ENCODE measurements at regions not wholly inside any gene's neighbourhood (a gene's known extent, or its start where the extent isn't known, plus 50 kb on each side); places are given as distances from the start of the nearest gene placed in this dataset.

GRCh38 chr12:85673921-85674420 is 162.2 kb downstream of the RASSF9 start:
- no peaks in the 10 kb centered on the region for H4K20me1 ChIP-seq (ENCODE audit: insufficient read depth, low read length)
- H3F3A ChIP-seq (ENCODE audit: insufficient read depth, low read length) = no peaks in the 10 kb centered on the region
- no peaks in the 10 kb centered on the region for H3K27me3 ChIP-seq (ENCODE audit: insufficient read depth, low read length)
- H3K27ac ChIP-seq (ENCODE audit: low read depth, low read length, poor library complexity, severe bottlenecking) = no peak overlapping the region
- no peaks in the 10 kb centered on the region for H3K79me2 ChIP-seq (ENCODE audit: insufficient read depth, low read length)
- H3K9ac ChIP-seq (ENCODE audit: low read length) = no peak overlapping the region
- H2AFZ ChIP-seq (ENCODE audit: low read length) = no peak overlapping the region
- no peak overlapping the region for H3K4me2 ChIP-seq (ENCODE audit: low read length)
- H3K4me3 ChIP-seq (ENCODE audit: low read depth, low read length, poor library complexity, severe bottlenecking) = no peak overlapping the region
- H3K4me1 ChIP-seq (ENCODE audit: insufficient read depth, low read length, severe bottlenecking) = no peaks in the 10 kb centered on the region
- no peaks in the 10 kb centered on the region for H3K36me3 ChIP-seq (ENCODE audit: insufficient read depth, low read length)
- H3K9me3 ChIP-seq (ENCODE audit: low read length) = no peaks in the 10 kb centered on the region
- no peaks in the 10 kb centered on the region for H3K9me2 ChIP-seq (ENCODE audit: low read depth, low read length)
- no peak for TF ChIP-seq EZH2 (IDR thresholded peaks at IDR 0.05; ENCODE audit: borderline replicate concordance, low read length)
- no peak for TF ChIP-seq CTCF (IDR thresholded peaks at IDR 0.05; ENCODE audit: low read length)

GRCh38 chr12:85676816-85677749 is 159.1 kb downstream of the RASSF9 start:
- Histone ChIP-seq H3F3A (ENCODE audit: insufficient read depth, low read length) (no peaks in the 10 kb centered on the region), H4K20me1 (ENCODE audit: insufficient read depth, low read length) (no peaks in the 10 kb centered on the region), H3K4me1 (ENCODE audit: insufficient read depth, low read length, severe bottlenecking) (no peaks in the 10 kb centered on the region), H3K4me2 (ENCODE audit: low read length) (no peak overlapping the region), H3K9me2 (ENCODE audit: low read depth, low read length) (no peaks in the 10 kb centered on the region), H3K36me3 (ENCODE audit: insufficient read depth, low read length) (no peaks in the 10 kb centered on the region), H2AFZ (ENCODE audit: low read length) (no peak overlapping the region), H3K9me3 (ENCODE audit: low read length) (no peaks in the 10 kb centered on the region), H3K9ac (ENCODE audit: low read length) (no peak overlapping the region), H3K79me2 (ENCODE audit: insufficient read depth, low read length) (no peaks in the 10 kb centered on the region), H3K4me3 (ENCODE audit: low read depth, low read length, poor library complexity, severe bottlenecking) (no peak overlapping the region), H3K27ac (ENCODE audit: low read depth, low read length, poor library complexity, severe bottlenecking) (no peak overlapping the region), H3K27me3 (ENCODE audit: insufficient read depth, low read length) (no peaks in the 10 kb centered on the region)
- TF ChIP-seq EZH2 (IDR thresholded peaks at IDR 0.05; ENCODE audit: borderline replicate concordance, low read length) = no peak
- no peak for TF ChIP-seq CTCF (IDR thresholded peaks at IDR 0.05; ENCODE audit: low read length)

- Histone ChIP-seq H3K4me3 (ENCODE audit: low read depth, low read length, poor library complexity, severe bottlenecking) (no peak overlapping the region), H2AFZ (ENCODE audit: low read length) (no peak overlapping the region), H3K36me3 (ENCODE audit: insufficient read depth, low read length) (no peaks in the 10 kb centered on the region), H3K9me2 (ENCODE audit: low read depth, low read length) (no peaks in the 10 kb centered on the region), H3K9me3 (ENCODE audit: low read length) (no peaks in the 10 kb centered on the region), H3K9ac (ENCODE audit: low read length) (no peak overlapping the region), H4K20me1 (ENCODE audit: insufficient read depth, low read length) (no peaks in the 10 kb centered on the region), H3K27me3 (ENCODE audit: insufficient read depth, low read length) (no peaks in the 10 kb centered on the region), H3K79me2 (ENCODE audit: insufficient read depth, low read length) (no peaks in the 10 kb centered on the region; the same call in 1 of the 2 replicates), H3K4me1 (ENCODE audit: insufficient read depth, low read length, severe bottlenecking) (no peaks in the 10 kb centered on the region), H3K27ac (ENCODE audit: low read depth, low read length, poor library complexity, severe bottlenecking) (no peak overlapping the region), H3K4me2 (ENCODE audit: low read length) (no peak overlapping the region), H3F3A (ENCODE audit: insufficient read depth, low read length) (no peaks in the 10 kb centered on the region)
- TF ChIP-seq CTCF (IDR thresholded peaks at IDR 0.05; ENCODE audit: low read length) (no peak), EZH2 (IDR thresholded peaks at IDR 0.05; ENCODE audit: borderline replicate concordance, low read length) (no peak)
Measured at GRCh38 chr12:85679296-85679695, 156.9 kb downstream of the RASSF9 start.
